ENCODE measurements at regions not wholly inside any gene's neighbourhood (a gene's known extent, or its start where the extent isn't known, plus 50 kb on each side); places are given as distances from the start of the nearest gene placed in this dataset.

GRCh38 chr6:14422061-14422460 lies 304.5 kb downstream of the CD83 start:
- Histone ChIP-seq H4K20me1 (ENCODE audit: control insufficient read depth, insufficient read depth, insufficient read length) (no peaks in the 10 kb centered on the region), H2BK12ac (ENCODE audit: insufficient read length, low read depth, low read length) (no peak overlapping the region), H3K56ac (ENCODE audit: insufficient read length, low read depth, low read length) (no peak overlapping the region), H4K91ac (ENCODE audit: insufficient read length, low read depth, low read length) (no peak overlapping the region), H3K23me2 (ENCODE audit: insufficient read length, low read depth, low read length, poor library complexity, severe bottlenecking) (no peaks in the 10 kb centered on the region), H3K4me1 (ENCODE audit: insufficient read depth, low read length) (no peaks in the 10 kb centered on the region; the same call in 1 of the 2 replicates), H2BK120ac (ENCODE audit: low read depth, low read length, poor library complexity, severe bottlenecking) (no peak overlapping the region), H3K27ac (ENCODE audit: insufficient read length, low read depth, low read length) (no peak overlapping the region), H3T11ph (ENCODE audit: low read length) (no peak overlapping the region), H3K4me2 (ENCODE audit: insufficient read depth, insufficient read length, low read length) (no peak overlapping the region), H3K9me3 (ENCODE audit: control insufficient read depth, low read depth, low read length) (no peaks in the 10 kb centered on the region), H3K4ac (ENCODE audit: low read depth, low read length) (no peak overlapping the region), H3K79me1 (ENCODE audit: insufficient read depth, low read depth, low read length, poor library complexity, severe bottlenecking) (no peaks in the 10 kb centered on the region), H2BK15ac (ENCODE audit: low read depth, low read length) (no peak overlapping the region), H2BK20ac (ENCODE audit: low read depth, low read length, poor library complexity, severe bottlenecking) (no peak overlapping the region), H2AFZ (ENCODE audit: low read length) (no peak overlapping the region), H3K27me3 (ENCODE audit: insufficient read depth, low read length) (no peaks in the 10 kb centered on the region), H4K8ac (replicated peaks; ENCODE audit: insufficient read length, low read depth, low read length) (no peak overlapping the region), H3K18ac (ENCODE audit: insufficient read length, low read depth, low read length) (no peak overlapping the region), H3K9ac (ENCODE audit: extremely low read depth, insufficient read length, low read length) (no peak overlapping the region), H3K79me2 (ENCODE audit: insufficient read depth, low read length) (no peaks in the 10 kb centered on the region), H3K14ac (ENCODE audit: insufficient read depth, low read length) (no peak overlapping the region), H4K5ac (ENCODE audit: insufficient read length, low read depth, low read length) (no peak overlapping the region), H2BK5ac (ENCODE audit: insufficient read length, low read length) (no peak overlapping the region), H3K23ac (ENCODE audit: insufficient read length, low read depth, low read length) (no peak overlapping the region), H2AK5ac (ENCODE audit: insufficient read length, low read length) (no peak overlapping the region)
- no peak overlapping the region for H3K4me3 Mint-ChIP-seq
- no CpG with 5 or more reads among the region's 6 CpGs for WGBS (ENCODE audit: extremely low coverage, insufficient read length, low lambda C conversion rate)
- DNase-seq: no peak
- no peaks in the 10 kb centered on the region for H3K9me3 Mint-ChIP-seq
- H3K36me3 Mint-ChIP-seq (ENCODE audit: insufficient read depth in 1 of 3, low read depth in 3 of 3): peaks cover 0 to 5% (median 0%) of the 10 kb centered on the region in 3 experiments; a peak in 2 of 7 replicates
- no peak overlapping the region for H3K27ac Mint-ChIP-seq
- H3K27me3 Mint-ChIP-seq (ENCODE audit: low read depth): no peaks in the 10 kb centered on the region
- H3K4me1 Mint-ChIP-seq: peaks cover 6 to 8% of the 10 kb centered on the region in 2 experiments
- TF ChIP-seq, protein P1, sequence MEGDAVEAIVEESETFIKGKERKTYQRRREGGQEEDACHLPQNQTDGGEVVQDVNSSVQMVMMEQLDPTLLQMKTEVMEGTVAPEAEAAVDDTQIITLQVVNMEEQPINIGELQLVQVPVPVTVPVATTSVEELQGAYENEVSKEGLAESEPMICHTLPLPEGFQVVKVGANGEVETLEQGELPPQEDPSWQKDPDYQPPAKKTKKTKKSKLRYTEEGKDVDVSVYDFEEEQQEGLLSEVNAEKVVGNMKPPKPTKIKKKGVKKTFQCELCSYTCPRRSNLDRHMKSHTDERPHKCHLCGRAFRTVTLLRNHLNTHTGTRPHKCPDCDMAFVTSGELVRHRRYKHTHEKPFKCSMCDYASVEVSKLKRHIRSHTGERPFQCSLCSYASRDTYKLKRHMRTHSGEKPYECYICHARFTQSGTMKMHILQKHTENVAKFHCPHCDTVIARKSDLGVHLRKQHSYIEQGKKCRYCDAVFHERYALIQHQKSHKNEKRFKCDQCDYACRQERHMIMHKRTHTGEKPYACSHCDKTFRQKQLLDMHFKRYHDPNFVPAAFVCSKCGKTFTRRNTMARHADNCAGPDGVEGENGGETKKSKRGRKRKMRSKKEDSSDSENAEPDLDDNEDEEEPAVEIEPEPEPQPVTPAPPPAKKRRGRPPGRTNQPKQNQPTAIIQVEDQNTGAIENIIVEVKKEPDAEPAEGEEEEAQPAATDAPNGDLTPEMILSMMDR (conservative IDR thresholded peaks at IDR 0.05): no peak
